ENCODE measurements at regions not wholly inside any gene's neighbourhood (a gene's known extent, or its start where the extent isn't known, plus 50 kb on each side); places are given as distances from the start of the nearest gene placed in this dataset.

GRCh38 chr2:12034382-12034781, 287.9 kb downstream of the LPIN1 start:
- peaks cover 2% of the 10 kb centered on the region for H3K36me3 Mint-ChIP-seq
- H3K27ac Mint-ChIP-seq: no peak overlapping the region
- peaks cover 3% of the 10 kb centered on the region for H3K27me3 Mint-ChIP-seq
- no peak for DNase-seq
- no peak overlapping the region for H3K4me3 Mint-ChIP-seq
- H3K9me3 Mint-ChIP-seq: peaks cover 6% of the 10 kb centered on the region
- peaks cover 28% of the 10 kb centered on the region for H3K4me1 Mint-ChIP-seq

- Mint-ChIP-seq H3K27ac (no peak overlapping the region), H3K36me3 (peaks cover 9% of the 10 kb centered on the region), H3K9me3 (peaks cover 8% of the 10 kb centered on the region), H3K4me1 (peaks cover 28% of the 10 kb centered on the region), H3K27me3 (peaks cover 3% of the 10 kb centered on the region), H3K4me3 (no peak overlapping the region)
- no peak for DNase-seq
Measured at GRCh38 chr2:12035029-12035720, 288.7 kb downstream of the LPIN1 start.

GRCh38 chr2:12035956-12036639, 289.7 kb downstream of the LPIN1 start:
- Mint-ChIP-seq H3K4me1 (peaks cover 28% of the 10 kb centered on the region), H3K9me3 (peaks cover 17% of the 10 kb centered on the region), H3K36me3 (peaks cover 9% of the 10 kb centered on the region), H3K27me3 (peaks cover 3% of the 10 kb centered on the region), H3K27ac (no peak overlapping the region), H3K4me3 (no peak overlapping the region)
- DNase-seq: no peak

- peaks cover 22% of the 10 kb centered on the region for H3K9me3 Mint-ChIP-seq
- H3K4me3 Mint-ChIP-seq: no peak overlapping the region
- peaks cover 9% of the 10 kb centered on the region for H3K36me3 Mint-ChIP-seq
- H3K4me1 Mint-ChIP-seq: peaks cover 28% of the 10 kb centered on the region
- peaks cover 3% of the 10 kb centered on the region for H3K27me3 Mint-ChIP-seq
- DNase-seq: no peak
- no peak overlapping the region for H3K27ac Mint-ChIP-seq
Measured at GRCh38 chr2:12036640-12036983, 290.2 kb downstream of the LPIN1 start.

GRCh38 chr2:12037301-12037700, 290.9 kb downstream of the LPIN1 start:
- Mint-ChIP-seq H3K27ac (no peak overlapping the region), H3K4me3 (no peak overlapping the region), H3K27me3 (peaks cover 3% of the 10 kb centered on the region), H3K36me3 (peaks cover 9% of the 10 kb centered on the region), H3K4me1 (peaks cover 25% of the 10 kb centered on the region), H3K9me3 (peaks cover 24% of the 10 kb centered on the region)
- no peak for DNase-seq

GRCh38 chr2:12041236-12041635, 294.8 kb downstream of the LPIN1 start:
- Mint-ChIP-seq H3K9me3 (peaks cover 23% of the 10 kb centered on the region), H3K27me3 (no peaks in the 10 kb centered on the region), H3K36me3 (peaks cover 9% of the 10 kb centered on the region), H3K4me3 (no peak overlapping the region), H3K4me1 (peaks cover 40% of the 10 kb centered on the region), H3K27ac (no peak overlapping the region)
- DNase-seq: no peak

GRCh38 chr2:12043131-12043530, 296.7 kb downstream of the LPIN1 start:
- H3K27ac Mint-ChIP-seq: no peak overlapping the region
- H3K4me3 Mint-ChIP-seq: no peak overlapping the region
- H3K4me1 Mint-ChIP-seq: peaks cover 37% of the 10 kb centered on the region
- peaks cover 9% of the 10 kb centered on the region for H3K36me3 Mint-ChIP-seq
- no peak for DNase-seq
- peaks cover 23% of the 10 kb centered on the region for H3K9me3 Mint-ChIP-seq
- H3K27me3 Mint-ChIP-seq: no peaks in the 10 kb centered on the region

GRCh38 chr2:12044857-12045256, 298.4 kb downstream of the LPIN1 start:
- Mint-ChIP-seq H3K9me3 (peaks cover 19% of the 10 kb centered on the region), H3K4me1 (peaks cover 41% of the 10 kb centered on the region), H3K27me3 (no peaks in the 10 kb centered on the region), H3K27ac (no peak overlapping the region), H3K36me3 (peaks cover 3% of the 10 kb centered on the region), H3K4me3 (no peak overlapping the region)
- no peak for DNase-seq

GRCh38 chr2:12045864-12046291, 299.4 kb downstream of the LPIN1 start:
- no peak overlapping the region for H3K27ac Mint-ChIP-seq
- H3K4me3 Mint-ChIP-seq: no peak overlapping the region
- H3K9me3 Mint-ChIP-seq: peaks cover 9% of the 10 kb centered on the region
- H3K4me1 Mint-ChIP-seq: peaks cover 44% of the 10 kb centered on the region
- H3K36me3 Mint-ChIP-seq: no peaks in the 10 kb centered on the region
- no peaks in the 10 kb centered on the region for H3K27me3 Mint-ChIP-seq
- no peak for DNase-seq

GRCh38 chr2:12046641-12047040, 300.2 kb downstream of the LPIN1 start:
- H3K4me1 Mint-ChIP-seq: peaks cover 44% of the 10 kb centered on the region
- no peaks in the 10 kb centered on the region for H3K27me3 Mint-ChIP-seq
- peaks cover 2% of the 10 kb centered on the region for H3K9me3 Mint-ChIP-seq
- H3K4me3 Mint-ChIP-seq: no peak overlapping the region
- DNase-seq: no peak
- H3K36me3 Mint-ChIP-seq: no peaks in the 10 kb centered on the region
- H3K27ac Mint-ChIP-seq: no peak overlapping the region

- H3K4me3 Mint-ChIP-seq: no peak overlapping the region
- H3K36me3 Mint-ChIP-seq: no peaks in the 10 kb centered on the region
- peaks cover 39% of the 10 kb centered on the region for H3K4me1 Mint-ChIP-seq
- no peak overlapping the region for H3K27ac Mint-ChIP-seq
- no peaks in the 10 kb centered on the region for H3K9me3 Mint-ChIP-seq
- H3K27me3 Mint-ChIP-seq: no peaks in the 10 kb centered on the region
- DNase-seq: no peak
Measured at GRCh38 chr2:12047761-12048160, 301.3 kb downstream of the LPIN1 start.

- H3K36me3 Mint-ChIP-seq: no peaks in the 10 kb centered on the region
- no peak overlapping the region for H3K27ac Mint-ChIP-seq
- no peak for DNase-seq
- H3K4me1 Mint-ChIP-seq: peaks cover 32% of the 10 kb centered on the region
- H3K27me3 Mint-ChIP-seq: no peaks in the 10 kb centered on the region
- H3K9me3 Mint-ChIP-seq: no peaks in the 10 kb centered on the region
- no peak overlapping the region for H3K4me3 Mint-ChIP-seq
Measured at GRCh38 chr2:12048550-12048949, 302.1 kb downstream of the LPIN1 start.

GRCh38 chr2:12050396-12050795, 304.0 kb downstream of the LPIN1 start:
- Mint-ChIP-seq H3K9me3 (peaks cover 6% of the 10 kb centered on the region), H3K27me3 (no peaks in the 10 kb centered on the region), H3K27ac (no peak overlapping the region), H3K4me3 (no peak overlapping the region), H3K36me3 (no peaks in the 10 kb centered on the region), H3K4me1 (peaks cover 19% of the 10 kb centered on the region)
- DNase-seq: no peak

GRCh38 chr2:12051831-12052230, 305.4 kb downstream of the LPIN1 start:
- peaks cover 6% of the 10 kb centered on the region for H3K9me3 Mint-ChIP-seq
- DNase-seq: no peak
- no peaks in the 10 kb centered on the region for H3K27me3 Mint-ChIP-seq
- H3K36me3 Mint-ChIP-seq: no peaks in the 10 kb centered on the region
- peaks cover 13% of the 10 kb centered on the region for H3K4me1 Mint-ChIP-seq
- no peak overlapping the region for H3K4me3 Mint-ChIP-seq
- no peak overlapping the region for H3K27ac Mint-ChIP-seq

GRCh38 chr2:12052796-12053195, 306.4 kb downstream of the LPIN1 start:
- H3K4me1 Mint-ChIP-seq: peaks cover 19% of the 10 kb centered on the region
- H3K27me3 Mint-ChIP-seq: no peaks in the 10 kb centered on the region
- no peak overlapping the region for H3K4me3 Mint-ChIP-seq
- H3K27ac Mint-ChIP-seq: no peak overlapping the region
- DNase-seq: no peak
- no peaks in the 10 kb centered on the region for H3K36me3 Mint-ChIP-seq
- H3K9me3 Mint-ChIP-seq: peaks cover 6% of the 10 kb centered on the region

All from activated naive CD8-positive, alpha-beta T cell treated with anti-CD3 and anti-CD28 coated beads for 36 hours (primary cell).